H1 (cell line): ENCODE measurements at regions not wholly inside any gene's neighbourhood (a gene's known extent, or its start where the extent isn't known, plus 50 kb on each side); places are given as distances from the start of the nearest gene placed in this dataset.

Source experiments
- CTCF ChIA-PET: fragments of 300-600 bp; sonication (Branson Sonifier 250); formaldehyde crosslinking; loops from one replicate; lab custom pipeline; 2021; ENCODE audit not compliant: partially characterized antibody; lab: Charles Lee
- POLR2A ChIA-PET: fragments of 300-600 bp; sonication (Branson Sonifier 250); formaldehyde crosslinking; loops from one replicate; lab custom pipeline; 2021; ENCODE audit warnings: inconsistent platforms; ENCODE audit not compliant: partially characterized antibody; lab: Charles Lee
- DNase-seq, 2 experiments: peaks; one replicate each; pipeline versions ENCODE4 v3.0.0 to v3.0.0-alpha.2; 2010 to 2022; ENCODE audit warnings: low spot score in 2 of 2, low read depth in 1 of 2, mixed read lengths in 1 of 2
- FAIRE-seq: peaks from 2 replicates; lab custom pipeline; 2011; peaks lifted over from hg19 to GRCh38; lab: Jason Lieb, UNC
- H2AFZ ChIP-seq: 2 replicates; pipeline ENCODE4 v1.8.1; 2012; ENCODE audit warnings: low read length, inconsistent platforms
- H2AK5ac ChIP-seq: 2 replicates; pipeline ENCODE4 v1.6.1; 2013; ENCODE audit warnings: low read depth, low read length
- H2BK120ac ChIP-seq: replicated peaks from 2 replicates; pipeline ENCODE3; 2013; ENCODE audit warnings: low read depth, low read length, inconsistent platforms
- H2BK12ac ChIP-seq: 2 replicates; pipeline ENCODE4 v1.6.1; 2013; ENCODE audit warnings: low read depth, low read length
- H2BK15ac ChIP-seq: 2 replicates; pipeline ENCODE4 v1.6.1; 2013; ENCODE audit warnings: low read length
- H2BK20ac ChIP-seq: 2 replicates; pipeline ENCODE4 v1.6.1; 2013; ENCODE audit warnings: low read length
- H2BK5ac ChIP-seq: 2 replicates; pipeline ENCODE4 v1.6.1; 2013; ENCODE audit warnings: low read depth, low read length
- H3K14ac ChIP-seq: 2 replicates; pipeline ENCODE4 v1.6.1; 2013; ENCODE audit warnings: inconsistent platforms; ENCODE audit not compliant: insufficient read length
- H3K18ac ChIP-seq: 2 replicates; pipeline ENCODE4 v1.6.1; 2013; ENCODE audit warnings: low read length; ENCODE audit errors: extremely low read depth
- H3K23ac ChIP-seq: 2 replicates; pipeline ENCODE4 v1.6.1; 2013; ENCODE audit warnings: inconsistent platforms; ENCODE audit not compliant: insufficient read length
- H3K23me2 ChIP-seq: 2 replicates; pipeline ENCODE4 v1.6.1; 2013; ENCODE audit warnings: low read depth, low read length
- H3K27ac ChIP-seq: 2 replicates; pipeline ENCODE4 v1.6.1; 2011; ENCODE audit warnings: low read depth, low read length, inconsistent platforms
- H3K27me3 ChIP-seq, 4 experiments: replicated peaks in 1 of 4; 1 replicate in 1 of 4; 2 replicates in 3 of 4; pipeline versions ENCODE4 v1.6.1 to v1.8.1; 2011 to 2013; ENCODE audit warnings: low read length in 3 of 4, mild to moderate bottlenecking in 3 of 4, inconsistent platforms in 2 of 4, mixed read lengths in 2 of 4, moderate library complexity in 1 of 4; ENCODE audit not compliant: control insufficient read depth in 3 of 4, insufficient read depth in 3 of 4; ENCODE audit errors: extremely low read depth in 1 of 4
- H3K36me3 ChIP-seq, 4 experiments: 2 replicates each; pipeline versions ENCODE4 v1.6.1 to v1.8.1; 2011 to 2013; ENCODE audit warnings: mild to moderate bottlenecking in 4 of 4, low read length in 3 of 4, moderate library complexity in 2 of 4, control low read depth in 1 of 4, inconsistent platforms in 1 of 4; ENCODE audit not compliant: insufficient read depth in 4 of 4, control insufficient read depth in 2 of 4
- H3K4ac ChIP-seq: replicated peaks from 2 replicates; pipeline ENCODE3; 2013; ENCODE audit warnings: low read length, low read depth, mixed read lengths, inconsistent platforms; ENCODE audit not compliant: insufficient read length
- H3K4me1 ChIP-seq, 4 experiments: replicated peaks in 1 of 4; 1 replicate in 1 of 4; 2 replicates in 3 of 4; pipeline versions ENCODE4 v1.6.1 to v1.8.1; 2011 to 2013; ENCODE audit warnings: low read length in 3 of 4, inconsistent platforms in 2 of 4, mixed read lengths in 1 of 4; ENCODE audit not compliant: insufficient read depth in 4 of 4, control insufficient read depth in 3 of 4
- H3K4me2 ChIP-seq, 2 experiments: 2 replicates each; pipeline versions ENCODE4 v1.6.1 to v1.8.1; 2011 to 2013; ENCODE audit warnings: low read depth in 2 of 2, low read length in 2 of 2, control low read depth in 1 of 2, inconsistent platforms in 1 of 2, mild to moderate bottlenecking in 1 of 2; ENCODE audit not compliant: insufficient read depth in 1 of 2
- H3K4me3 ChIP-seq, 4 experiments: fragments of 200-600, 300-600 bp in 1 of 4; sonication (generic), shearing (Covaris generic), sonication (Bioruptor Twin) in 1 of 4; 2 replicates each; pipeline versions ENCODE4 v1.5.1 to v1.8.1; 2011 to 2016; ENCODE audit warnings: low read length in 4 of 4, low read depth in 3 of 4, control low read depth in 2 of 4, inconsistent platforms in 2 of 4, mild to moderate bottlenecking in 2 of 4, mixed read lengths in 1 of 4, moderate library complexity in 1 of 4; ENCODE audit not compliant: insufficient read depth in 2 of 4; ENCODE audit errors: extremely low read depth in 1 of 4
- H3K56ac ChIP-seq: replicated peaks from 2 replicates; pipeline ENCODE3; 2013; ENCODE audit warnings: low read depth, mild to moderate bottlenecking, mixed read lengths, low read length, inconsistent platforms; ENCODE audit not compliant: insufficient read length
- H3K79me1 ChIP-seq: 2 replicates; pipeline ENCODE4 v1.6.1; 2013; ENCODE audit warnings: low read depth, low read length, control low read depth
- H3K79me2 ChIP-seq, 2 experiments: 2 replicates each; pipeline versions ENCODE4 v1.6.1 to v1.8.1; 2012 to 2013; ENCODE audit warnings: low read length in 2 of 2, mild to moderate bottlenecking in 2 of 2, inconsistent platforms in 1 of 2; ENCODE audit not compliant: insufficient read depth in 2 of 2, control insufficient read depth in 1 of 2
- H3K9ac ChIP-seq, 4 experiments: replicated peaks in 1 of 4; 1 replicate in 1 of 4; 2 replicates in 3 of 4; pipeline versions ENCODE4 v1.6.1 to v1.8.1; 2011 to 2013; ENCODE audit warnings: low read depth in 3 of 4, low read length in 3 of 4, control low read depth in 2 of 4, mild to moderate bottlenecking in 2 of 4, moderate library complexity in 2 of 4, inconsistent platforms in 1 of 4; ENCODE audit errors: extremely low read depth in 1 of 4
- H3K9me3 ChIP-seq, 2 experiments: 2 replicates each; pipeline versions ENCODE4 v1.6.1 to v1.8.1; 2012 to 2013; ENCODE audit warnings: mild to moderate bottlenecking in 2 of 2, moderate library complexity in 2 of 2, control low read depth in 1 of 2, inconsistent platforms in 1 of 2, low read depth in 1 of 2, low read length in 1 of 2, mixed read lengths in 1 of 2; ENCODE audit not compliant: insufficient read depth in 2 of 2
- H4K20me1 ChIP-seq, 2 experiments: replicated peaks in 1 of 2; 2 replicates each; pipeline versions ENCODE3 to v1.8.1; 2011 to 2013; ENCODE audit warnings: inconsistent platforms in 2 of 2, low read length in 2 of 2, mild to moderate bottlenecking in 1 of 2; ENCODE audit not compliant: insufficient read depth in 2 of 2, control insufficient read depth in 1 of 2
- H4K5ac ChIP-seq: 2 replicates; pipeline ENCODE4 v1.6.1; 2013; ENCODE audit warnings: low read length, low read depth, mixed read lengths, inconsistent platforms; ENCODE audit not compliant: insufficient read length
- H4K8ac ChIP-seq: 2 replicates; pipeline ENCODE4 v1.8.0; 2013; ENCODE audit warnings: mild to moderate bottlenecking, moderate library complexity, low read length, inconsistent platforms; ENCODE audit not compliant: insufficient read depth; ENCODE audit errors: extremely low read depth
- H4K91ac ChIP-seq: replicated peaks from 2 replicates; pipeline ENCODE3; 2013; ENCODE audit warnings: low read length, mixed read lengths, inconsistent platforms; ENCODE audit not compliant: insufficient read length
- CTCF ChIP-seq, 3 experiments: IDR thresholded peaks; 1 replicate in 2 of 3; 2 replicates in 1 of 3; pipeline versions ENCODE4 v1.5.1 to v1.6.1; 2011; ENCODE audit warnings: low read length in 3 of 3, mild to moderate bottlenecking in 3 of 3, inconsistent platforms in 2 of 3, low read depth in 1 of 3, moderate library complexity in 1 of 3; ENCODE audit not compliant: insufficient read depth in 1 of 3; ENCODE audit errors: control extremely low read depth in 1 of 3
- EGR1 ChIP-seq: IDR thresholded peaks from 2 replicates; pipeline ENCODE4 v1.6.1; 2011; ENCODE audit warnings: low read depth, low read length, borderline replicate concordance
- EP300 ChIP-seq, 2 experiments: IDR thresholded peaks; 1 replicate in 1 of 2; 2 replicates in 1 of 2; pipeline ENCODE4 v1.6.1; 2011 to 2012; ENCODE audit warnings: low read depth in 2 of 2, low read length in 2 of 2, mild to moderate bottlenecking in 2 of 2, borderline replicate concordance in 1 of 2, inconsistent platforms in 1 of 2, moderate library complexity in 1 of 2
- JUN ChIP-seq: IDR thresholded peaks from 2 replicates; pipeline ENCODE4 v1.6.1; 2011; ENCODE audit warnings: low read depth, mild to moderate bottlenecking, improper control_type of control experiment, low read length
- NRF1 ChIP-seq: IDR thresholded peaks from 2 replicates; pipeline ENCODE4 v1.6.1; 2011; ENCODE audit warnings: mild to moderate bottlenecking, low read depth, low read length, improper control_type of control experiment
- POU5F1 ChIP-seq: IDR thresholded peaks from 2 replicates; pipeline ENCODE4 v1.6.1; 2011; ENCODE audit warnings: low read depth, mild to moderate bottlenecking, low read length, moderate library complexity
- SIX5 ChIP-seq: IDR thresholded peaks from 2 replicates; pipeline ENCODE4 v1.6.1; 2011; ENCODE audit warnings: mild to moderate bottlenecking, low read depth, low read length
- SP1 ChIP-seq: IDR thresholded peaks from 2 replicates; pipeline ENCODE4 v1.6.1; 2011; ENCODE audit warnings: low read depth, low read length
- SP4 ChIP-seq: IDR thresholded peaks from 2 replicates; pipeline ENCODE4 v1.6.1; 2012; ENCODE audit warnings: low read length, inconsistent platforms
- ZNF274 ChIP-seq: IDR thresholded peaks from 2 replicates; pipeline ENCODE4 v1.7.0; 2012; ENCODE audit warnings: low read length, borderline replicate concordance; ENCODE audit errors: extremely low read depth
- WGBS, 2 experiments: shearing (Covaris generic) in 1 of 2; methylation state at CpG; one replicate each; pipeline versions ENCODE4 v1.1.6 to v1.1.7; 2013 to 2015; ENCODE audit warnings: low lambda C conversion rate in 2 of 2, mixed read lengths in 2 of 2, inconsistent platforms in 1 of 2, low coverage in 1 of 2, missing lambda C conversion rate in 1 of 2; ENCODE audit not compliant: insufficient replicate concordance in 2 of 2, insufficient coverage in 1 of 2, insufficient read length in 1 of 2; ENCODE audit errors: extremely low coverage in 1 of 2, missing lambda C conversion rate in 1 of 2; 5-methylcytosine and 5-hydroxymethylcytosine counted together

- Histone ChIP-seq H3K79me1 (peaks cover 2% of the 10 kb centered on the region), H3K4ac (no peak overlapping the region), H2BK20ac (no peak overlapping the region), H2AK5ac (no peak overlapping the region), H2BK120ac (no peak overlapping the region), H4K8ac (peak overlapping the region; percentile 72; the same call in 1 of the 2 replicates), H3K23ac (no peak overlapping the region), H4K20me1 (peaks cover 2 to 11% of the 10 kb centered on the region in 2 experiments), H2BK5ac (no peak overlapping the region), H3K14ac (no peak overlapping the region), H3K18ac (no peak overlapping the region), H3K27me3 (no peaks in the 10 kb centered on the region), H4K91ac (no peak overlapping the region), H3K4me3 (no peak overlapping the region), H3K9me3 (no peaks in the 10 kb centered on the region), H2BK15ac (no peak overlapping the region), H3K23me2 (no peaks in the 10 kb centered on the region; the same call in 1 of the 2 replicates), H2AFZ (no peak overlapping the region), H3K56ac (no peak overlapping the region), H3K36me3 (no peaks in the 10 kb centered on the region), H3K27ac (no peak overlapping the region), H3K4me1 (peaks cover 6 to 25% (median 13%) of the 10 kb centered on the region in 4 experiments), H3K9ac (no peak overlapping the region), H2BK12ac (no peak overlapping the region), H3K79me2 (no peaks in the 10 kb centered on the region; a peak in 1 of 4 replicates), H4K5ac (no peak overlapping the region), H3K4me2 (no peak overlapping the region)
- ChIA-PET POLR2A (no interaction called here), CTCF (interaction anchor here (0.8 to 1.7 kb wide), 3 partner anchors 12 to 39 kb away, joined by 3 to 4 read pairs (median 3); no protein-coding TSS in a partner anchor)
- no peak for DNase-seq
- WGBS, 2 experiments: 87% methylated on average over 29 of the region's 29 CpGs; no CpG with 5 or more reads in 1 of the 2 experiments
- FAIRE-seq: no peak
- TF ChIP-seq SIX5 (no peak), POU5F1 (no peak), EP300 (IDR thresholded peaks at IDR 0.05; ENCODE audit: borderline replicate concordance in 1 of 2, low read depth in 2 of 2, low read length in 2 of 2) (no peak), ZNF274 (no peak), NRF1 (no peak), EGR1 (no peak), JUN (no peak), CTCF (IDR thresholded peaks at IDR 0.05; ENCODE audit: control extremely low read depth in 1 of 3, insufficient read depth in 1 of 3, low read depth in 1 of 3, low read length in 3 of 3) (no peak), SP1 (no peak), SP4 (no peak)
Measured at GRCh38 chr22:48631288-48631863, 1196.3 kb downstream of the BRD1 start.
